Stimulated activated CD4-positive, alpha-beta T cell treated with anti-CD3 and anti-CD28 coated beads, Interleukin-2, amount 100 ng/mL, for 4 hours (primary cell): ENCODE measurements at regions not wholly inside any gene's neighbourhood (a gene's known extent, or its start where the extent isn't known, plus 50 kb on each side); places are given as distances from the start of the nearest gene placed in this dataset.

Source experiments
- DNase-seq: peaks from one replicate; pipeline ENCODE4 v3.0.0-alpha.2; 2020; ENCODE audit warnings: low read depth

- DNase-seq = no peak
These were observed 101.4 kb upstream of the PPP2R2D start for GRCh38 chr10:131799429-131799828.

DNA sequence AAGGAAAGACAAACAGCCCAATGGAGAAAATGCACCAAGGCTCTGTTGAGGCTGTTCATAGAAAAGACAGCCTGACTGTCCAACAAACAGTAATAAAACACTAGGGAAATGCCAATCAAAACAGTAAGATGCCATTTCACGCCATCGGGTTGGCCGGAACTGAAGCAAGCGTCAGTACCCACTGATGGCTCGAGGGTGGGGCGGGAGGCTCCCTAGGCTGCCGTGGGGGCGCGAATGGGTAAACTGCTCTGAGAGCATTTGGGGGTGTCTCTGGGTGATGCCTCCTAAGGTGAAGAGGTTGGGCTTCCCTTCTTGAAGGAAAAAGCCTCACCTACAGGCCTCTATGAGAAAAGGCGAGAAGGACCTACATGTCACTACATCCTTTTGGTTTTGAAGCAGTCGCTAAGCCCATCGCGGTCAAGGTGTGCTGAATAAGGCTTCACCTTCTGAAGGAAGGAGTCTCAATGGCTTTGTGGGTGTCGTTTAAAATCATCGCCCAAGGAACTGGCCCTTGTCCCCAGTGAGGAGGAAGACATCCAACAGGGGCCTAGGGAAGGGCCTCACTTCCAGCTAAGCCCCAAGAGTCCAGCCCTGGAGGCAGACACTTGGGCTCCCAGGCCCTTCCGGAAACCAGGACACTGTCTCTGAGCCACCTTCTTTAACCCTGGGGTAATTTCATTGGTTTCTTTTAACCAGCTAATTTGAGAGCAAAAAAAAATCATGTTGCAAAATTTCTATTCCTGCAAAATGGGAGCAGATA, 98.5 kb upstream of the PPP2R2D start:
- no peak for DNase-seq

GRCh38 chr10:131802996-131803395, 97.8 kb upstream of the PPP2R2D start:
- no peak for DNase-seq

- no peak for DNase-seq
These were observed 96.9 kb upstream of the PPP2R2D start for GRCh38 chr10:131803860-131804425.

GRCh38 chr10:131804551-131805295, 96.1 kb upstream of the PPP2R2D start:
- no peak for DNase-seq

DNA sequence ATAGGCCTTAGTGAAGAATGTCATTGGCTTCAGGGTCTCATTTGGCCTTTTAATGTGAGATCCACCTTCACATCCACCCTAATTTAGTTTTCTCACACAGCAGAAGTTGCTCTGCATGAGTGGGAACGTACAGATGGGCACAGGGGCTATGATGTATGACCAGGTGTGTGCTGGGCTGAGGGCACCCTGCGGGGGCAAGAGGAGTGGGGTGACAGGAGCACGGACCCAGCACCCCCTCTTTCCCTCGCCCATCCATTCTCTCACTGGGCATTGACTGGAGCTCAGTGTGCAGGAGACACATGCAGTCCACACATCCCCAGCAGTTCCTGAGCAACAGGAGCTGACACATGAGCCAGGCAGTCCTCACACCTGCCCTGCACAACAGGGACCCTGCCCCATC, 95.1 kb upstream of the PPP2R2D start:
- DNase-seq = no peak

DNA sequence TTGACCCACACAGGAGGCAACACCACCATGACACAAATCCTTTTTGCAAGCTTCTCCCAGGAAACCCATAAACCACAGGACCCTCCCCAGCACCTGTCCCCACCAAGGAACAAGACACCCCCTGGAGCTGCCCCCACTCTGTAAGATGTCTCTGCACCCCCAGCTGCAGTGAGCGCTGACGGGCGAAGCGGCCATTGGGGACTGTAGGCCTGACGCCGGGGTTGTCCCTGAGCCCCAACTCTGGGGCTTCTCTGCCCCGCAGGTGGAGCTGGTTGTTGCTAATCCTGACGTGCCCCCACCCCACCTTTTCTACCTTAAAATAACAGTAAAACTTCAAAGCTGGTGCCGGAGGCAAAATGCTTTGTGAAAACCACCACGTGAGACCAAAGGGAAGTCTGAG, 94.7 kb upstream of the PPP2R2D start:
- no peak for DNase-seq

DNA sequence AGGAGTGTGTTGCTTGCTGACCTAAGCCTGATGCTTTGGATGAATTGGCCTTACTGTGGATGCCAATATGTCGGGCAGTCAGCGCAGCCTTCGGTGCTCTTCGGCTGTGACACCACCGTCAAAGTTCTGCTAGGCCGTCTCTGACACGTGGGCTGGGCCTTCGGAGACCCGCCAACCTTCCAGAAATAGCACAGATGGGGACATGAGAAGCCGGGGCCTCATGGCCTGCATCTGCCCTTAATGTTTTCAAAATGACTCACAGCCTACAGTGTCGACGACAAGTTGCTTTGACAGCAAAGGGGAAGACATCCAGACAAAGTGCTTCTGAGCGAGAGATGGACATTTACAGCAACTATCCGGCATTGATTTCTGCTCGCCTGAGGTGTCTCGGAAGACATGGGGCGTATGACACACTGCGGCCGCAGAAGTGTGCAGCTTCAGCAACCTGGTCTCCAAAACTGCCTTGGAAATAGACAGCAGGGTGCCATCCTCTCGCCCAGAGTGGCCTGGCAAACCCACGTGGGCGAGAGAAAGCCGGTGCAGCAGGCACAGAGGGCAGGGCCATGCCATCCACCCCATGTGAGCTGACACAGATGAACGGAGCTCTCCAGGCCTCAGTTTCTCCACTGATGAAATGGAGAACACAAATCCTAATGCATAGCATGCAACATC, 94.0 kb upstream of the PPP2R2D start:
- DNase-seq = no peak

DNA sequence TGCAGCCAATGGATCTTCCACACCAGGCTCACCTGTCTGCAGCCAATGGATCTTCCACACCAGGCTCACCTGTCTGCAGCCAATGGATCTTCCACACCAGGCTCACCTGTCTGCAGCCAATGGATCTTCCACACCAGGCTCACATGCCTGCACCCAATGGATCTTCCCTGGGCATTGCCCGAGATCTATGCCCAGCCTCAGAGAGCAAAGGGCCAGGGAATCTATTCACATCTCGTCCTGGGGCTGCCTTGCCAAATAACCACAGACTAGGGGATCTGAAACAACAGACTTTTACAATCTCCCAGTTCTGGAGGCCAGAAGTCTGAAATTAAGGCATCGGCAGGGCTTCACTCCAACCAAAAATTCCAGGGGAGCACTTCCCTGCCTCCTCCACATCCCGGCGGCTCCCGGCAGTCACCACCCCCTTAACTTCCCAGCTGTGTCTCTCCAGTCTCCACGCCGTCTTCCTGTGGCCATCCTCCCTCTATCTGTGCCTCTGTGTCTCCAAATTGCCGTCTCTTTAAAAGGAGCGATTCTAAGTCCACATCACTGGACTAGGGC, 92.4 kb upstream of the PPP2R2D start:
- no peak for DNase-seq

- DNase-seq = no peak
These were observed 90.6 kb upstream of the PPP2R2D start for GRCh38 chr10:131810036-131810804.

DNA sequence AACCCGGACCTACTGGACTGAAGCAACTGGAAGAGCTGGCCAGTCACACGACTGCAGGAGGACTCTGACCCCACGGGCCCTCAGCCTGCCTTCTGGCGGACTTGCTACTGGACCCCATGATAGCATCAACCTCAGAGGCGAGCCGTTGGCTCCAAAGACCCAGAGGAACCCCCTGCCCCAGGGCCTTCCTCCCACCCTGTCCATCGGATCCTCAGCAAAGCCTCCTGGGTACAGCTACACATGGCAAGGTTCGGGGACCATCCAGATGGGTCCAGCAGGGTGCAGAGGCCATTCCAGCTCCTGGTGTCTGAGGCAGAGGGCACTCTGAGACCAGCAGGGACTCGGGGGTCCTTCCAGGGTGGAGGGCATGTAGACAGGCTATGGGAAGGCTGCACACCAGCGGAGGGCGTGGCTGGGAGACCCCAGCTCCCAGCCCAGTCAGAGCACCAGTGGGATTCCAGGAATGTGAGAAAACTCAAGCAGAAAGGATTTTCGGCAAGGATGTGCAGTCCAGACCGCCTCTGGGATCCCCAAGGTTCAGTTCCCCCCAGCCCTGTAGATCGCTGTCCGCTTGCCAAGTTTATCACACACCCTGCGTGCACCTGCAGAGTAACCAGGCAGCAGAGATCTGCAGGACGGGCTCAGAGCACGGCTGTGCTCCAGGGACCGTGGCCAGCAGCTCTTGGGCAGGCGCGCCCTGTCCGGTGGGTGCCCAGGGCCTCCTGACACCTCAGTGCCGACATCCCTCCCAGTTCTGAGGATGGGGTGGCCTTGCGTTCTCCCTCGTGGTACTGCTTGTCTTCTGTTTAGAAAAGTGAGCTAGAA, 89.8 kb upstream of the PPP2R2D start:
- no peak for DNase-seq

DNA sequence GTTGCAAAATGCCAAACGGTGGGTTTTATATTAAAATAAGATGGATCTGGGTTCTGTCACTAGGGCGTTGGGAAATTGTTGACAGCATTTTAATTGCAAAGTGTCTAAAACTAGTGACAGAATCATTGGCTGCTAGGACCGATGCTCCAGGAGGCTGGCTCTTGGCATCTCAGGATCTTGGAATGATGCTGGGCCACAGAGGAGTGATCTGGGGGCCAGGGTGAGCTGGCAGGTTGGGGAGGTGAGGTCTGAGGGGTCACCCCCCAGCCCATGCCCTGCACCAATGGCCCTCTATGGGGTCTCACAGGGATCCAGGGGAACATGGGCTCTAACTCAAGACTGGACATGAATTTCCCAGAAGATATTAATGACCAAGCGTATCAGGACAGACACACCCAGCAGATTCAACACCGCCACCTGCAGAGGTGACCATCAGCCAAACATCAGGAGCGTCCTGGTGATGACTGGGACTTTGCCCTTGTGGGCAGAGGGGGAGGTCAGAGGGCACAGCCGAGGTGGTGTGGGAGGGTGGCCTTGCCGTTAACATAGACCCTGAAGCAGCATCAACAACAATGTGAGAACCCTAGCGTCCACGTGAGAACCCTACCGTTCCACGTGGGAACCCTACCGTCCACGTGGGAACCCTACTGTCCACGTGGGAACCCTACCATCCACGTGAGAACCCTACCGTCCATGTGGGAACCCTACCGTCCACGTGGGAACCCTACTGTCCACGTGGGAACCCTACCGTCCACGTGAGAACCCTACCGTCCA, 89.0 kb upstream of the PPP2R2D start:
- no peak for DNase-seq

- DNase-seq = no peak
These were observed 87.8 kb upstream of the PPP2R2D start for GRCh38 chr10:131812736-131813604.

DNA sequence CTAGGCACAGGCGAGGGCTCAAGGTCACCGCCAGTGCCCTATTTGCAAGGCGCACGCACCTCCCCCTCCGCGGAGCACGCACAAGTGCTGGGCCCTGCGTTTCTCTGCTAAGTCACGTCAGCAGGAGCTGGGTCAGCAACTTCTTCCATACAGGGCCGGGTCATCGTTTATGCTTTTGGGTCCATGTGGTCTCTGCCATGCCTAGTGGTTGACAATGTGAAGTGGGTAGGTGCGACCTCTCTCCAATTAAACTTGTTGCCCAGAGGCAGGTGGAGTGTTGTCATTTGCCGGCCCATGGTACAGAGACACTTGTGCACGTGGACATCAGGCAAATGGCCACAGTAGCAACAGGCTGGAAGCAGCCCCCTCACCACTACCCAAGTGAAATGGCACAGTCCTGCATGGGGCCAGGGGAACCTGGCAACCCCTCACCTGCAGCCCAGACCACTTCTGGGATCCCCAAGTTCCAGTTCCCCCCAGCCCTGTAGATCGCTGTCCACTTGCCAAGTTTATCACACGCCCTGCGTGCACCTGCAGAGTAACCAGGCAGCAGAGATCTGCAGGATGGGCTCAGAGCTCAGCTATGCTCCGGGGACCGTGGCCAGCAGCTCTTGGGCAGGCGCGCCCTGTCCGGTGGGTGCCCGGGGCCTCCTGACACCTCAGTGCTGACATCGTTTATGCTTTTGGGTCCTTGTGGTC, 86.1 kb upstream of the PPP2R2D start:
- DNase-seq = no peak

DNA sequence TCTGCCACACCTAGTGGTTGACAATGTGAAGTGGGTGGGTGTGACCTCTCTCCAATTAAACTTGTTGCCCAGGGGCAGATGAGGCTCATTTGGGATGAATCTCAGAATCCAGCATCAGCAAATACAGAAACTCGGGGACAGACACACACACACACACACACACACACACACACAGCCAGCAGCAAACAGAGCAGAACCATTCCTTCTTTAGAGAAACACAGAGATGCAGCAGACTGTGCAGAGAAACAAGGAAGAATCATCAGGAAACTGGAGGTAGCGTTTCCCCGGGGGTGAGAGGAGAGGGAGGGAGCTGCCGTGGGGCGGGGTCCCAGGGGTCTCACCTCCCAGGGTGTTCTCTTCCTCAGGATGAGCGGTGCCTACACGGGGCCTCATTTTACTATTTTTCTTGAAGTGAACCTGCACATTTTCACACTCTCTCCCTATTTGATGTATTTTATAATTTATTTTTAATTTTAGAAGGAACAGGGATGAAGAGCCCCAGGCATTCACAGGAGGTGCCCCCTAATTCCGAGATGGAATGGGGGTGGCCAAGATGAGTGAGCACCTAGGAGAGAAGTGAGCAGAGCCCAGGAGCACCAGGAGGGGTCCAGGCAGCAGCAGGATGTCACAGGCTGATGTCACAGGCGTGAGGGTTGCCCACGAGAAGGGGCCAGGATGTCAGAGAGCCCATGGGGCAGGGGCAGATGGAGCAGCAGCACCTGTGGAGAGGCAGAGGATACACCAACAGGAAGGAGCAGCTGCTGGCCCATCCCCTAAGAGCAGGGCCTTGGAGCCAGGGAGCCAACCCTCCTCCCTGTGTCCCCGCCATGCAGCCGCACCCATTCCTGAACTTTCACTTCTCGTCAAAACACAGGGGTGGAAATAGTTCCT, 85.3 kb upstream of the PPP2R2D start:
- no peak for DNase-seq

- DNase-seq = no peak
These were observed 84.5 kb upstream of the PPP2R2D start for GRCh38 chr10:131816157-131816775.
